ENCODE measurements at regions not wholly inside any gene's neighbourhood (a gene's known extent, or its start where the extent isn't known, plus 50 kb on each side); places are given as distances from the start of the nearest gene placed in this dataset.

DNA sequence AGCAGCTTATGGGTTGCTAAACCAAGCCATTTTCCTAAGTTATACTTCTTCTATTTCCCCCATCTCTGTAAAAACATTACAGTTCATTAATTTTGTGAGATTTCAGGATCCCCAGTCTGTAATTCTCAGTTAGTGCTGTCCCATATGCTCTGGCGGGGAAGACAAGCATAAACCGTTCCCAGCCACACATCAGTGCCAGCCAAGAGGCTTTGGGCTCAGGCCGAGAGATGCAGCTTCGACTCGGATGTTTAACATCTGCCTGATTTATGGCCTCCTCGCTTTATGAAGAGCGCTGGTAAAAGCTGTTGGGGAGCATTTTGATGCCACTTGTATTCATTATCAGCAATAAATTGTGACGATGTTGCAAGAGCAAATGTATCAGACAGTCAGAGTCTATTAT is 349.1 kb upstream of the CCDC196 start:
- DNase-seq (ENCODE audit: low spot score in 2 of 2) (no peak), FAIRE-seq (no peak)

DNA sequence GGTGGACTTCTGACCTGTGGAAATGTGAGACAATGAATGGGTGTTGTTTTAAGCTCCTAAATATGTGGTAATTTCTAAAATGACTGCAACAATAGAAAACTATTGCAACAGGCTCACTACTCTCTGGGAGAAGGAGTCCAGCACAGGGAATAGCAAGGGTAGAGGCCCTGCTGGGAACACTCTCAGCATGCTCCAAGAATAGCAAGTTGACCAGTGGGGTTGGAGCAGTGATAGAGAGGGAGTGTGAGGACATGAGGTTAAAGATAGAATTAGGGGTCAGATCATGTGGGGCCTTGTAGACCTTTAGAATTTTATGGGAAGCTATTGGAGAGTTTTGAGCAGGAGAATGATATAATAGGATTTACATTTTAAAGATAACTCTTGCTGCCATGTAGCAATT is 346.7 kb upstream of the CCDC196 start:
- DNase-seq (ENCODE audit: low spot score in 2 of 2) (no peak), FAIRE-seq (no peak)

DNA sequence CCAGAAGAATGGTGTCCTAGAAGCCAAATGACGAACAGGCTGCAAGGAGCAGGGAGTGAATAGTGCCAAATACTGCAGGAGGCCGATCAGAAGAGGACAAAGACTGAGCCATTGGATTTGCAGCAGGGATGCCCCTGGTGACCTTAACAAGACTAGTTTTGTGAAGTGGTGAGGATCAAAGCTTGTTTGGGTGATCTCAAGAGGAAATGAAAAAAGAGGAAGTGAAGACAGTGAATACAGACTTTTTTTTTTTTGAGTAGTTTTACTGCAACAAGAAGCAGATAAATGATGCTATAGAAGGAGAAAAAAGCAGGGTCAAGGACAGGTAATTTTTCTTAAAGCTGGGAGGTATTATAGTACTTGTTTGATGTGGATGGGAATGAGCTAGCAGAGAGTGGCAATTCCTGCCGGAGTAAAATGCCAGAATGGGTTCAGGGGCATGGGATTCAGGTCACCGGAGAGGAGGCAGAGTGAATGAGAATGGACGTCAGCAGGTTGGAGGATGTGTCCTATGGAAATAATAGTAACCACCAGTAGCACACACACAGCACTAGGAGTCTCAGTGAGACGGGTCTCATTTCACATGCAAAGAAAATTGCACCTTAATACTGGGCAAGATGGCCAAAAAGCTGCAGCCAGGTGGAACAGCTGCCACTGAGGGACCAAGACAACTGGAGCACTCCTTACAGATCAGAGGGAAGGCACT is 345.8 kb upstream of the CCDC196 start:
- no peak for FAIRE-seq
- no peak for DNase-seq (ENCODE audit: low spot score in 2 of 2)

DNA sequence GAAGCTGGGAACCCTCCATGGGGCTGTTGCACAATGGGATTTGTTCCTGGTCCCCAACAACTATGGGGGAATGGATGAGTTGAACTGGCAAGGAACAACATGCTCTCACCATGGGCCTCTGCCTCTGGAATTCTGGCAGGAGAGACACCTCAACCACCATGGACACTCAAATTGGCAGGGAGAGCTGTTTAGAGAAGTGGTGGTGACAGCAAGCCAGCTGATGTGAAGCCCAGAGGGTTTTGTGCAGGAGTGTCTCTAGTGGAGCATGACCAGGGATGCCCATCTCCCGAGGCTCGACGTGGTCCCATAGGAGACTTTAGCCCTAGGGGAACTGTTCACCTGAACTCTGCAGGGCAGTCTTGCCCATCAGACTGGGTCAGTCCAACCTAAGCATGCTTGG is 345.2 kb upstream of the CCDC196 start:
- no peak for FAIRE-seq
- no peak for DNase-seq (ENCODE audit: low spot score in 2 of 2)

DNA sequence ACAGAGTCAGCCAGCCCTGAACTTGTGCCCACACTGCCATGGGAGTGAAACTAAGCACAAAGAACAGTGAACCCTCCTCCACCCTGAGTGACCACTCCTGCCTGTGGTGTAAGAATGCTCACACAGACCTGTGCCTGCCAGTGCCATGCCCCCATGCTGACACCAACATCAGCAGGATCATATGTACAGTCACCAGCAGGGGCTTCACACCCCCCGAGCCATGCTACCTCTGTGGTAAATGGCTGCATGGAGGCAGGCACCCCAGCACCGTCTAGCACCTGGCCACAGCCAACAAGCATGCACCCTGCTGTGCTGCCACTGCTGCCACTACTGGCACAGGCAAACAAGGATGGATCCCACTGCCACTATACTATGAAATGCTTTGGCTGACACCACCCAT is 344.4 kb upstream of the CCDC196 start:
- DNase-seq (ENCODE audit: low spot score in 2 of 2), result no peak
- FAIRE-seq, result no peak

DNA sequence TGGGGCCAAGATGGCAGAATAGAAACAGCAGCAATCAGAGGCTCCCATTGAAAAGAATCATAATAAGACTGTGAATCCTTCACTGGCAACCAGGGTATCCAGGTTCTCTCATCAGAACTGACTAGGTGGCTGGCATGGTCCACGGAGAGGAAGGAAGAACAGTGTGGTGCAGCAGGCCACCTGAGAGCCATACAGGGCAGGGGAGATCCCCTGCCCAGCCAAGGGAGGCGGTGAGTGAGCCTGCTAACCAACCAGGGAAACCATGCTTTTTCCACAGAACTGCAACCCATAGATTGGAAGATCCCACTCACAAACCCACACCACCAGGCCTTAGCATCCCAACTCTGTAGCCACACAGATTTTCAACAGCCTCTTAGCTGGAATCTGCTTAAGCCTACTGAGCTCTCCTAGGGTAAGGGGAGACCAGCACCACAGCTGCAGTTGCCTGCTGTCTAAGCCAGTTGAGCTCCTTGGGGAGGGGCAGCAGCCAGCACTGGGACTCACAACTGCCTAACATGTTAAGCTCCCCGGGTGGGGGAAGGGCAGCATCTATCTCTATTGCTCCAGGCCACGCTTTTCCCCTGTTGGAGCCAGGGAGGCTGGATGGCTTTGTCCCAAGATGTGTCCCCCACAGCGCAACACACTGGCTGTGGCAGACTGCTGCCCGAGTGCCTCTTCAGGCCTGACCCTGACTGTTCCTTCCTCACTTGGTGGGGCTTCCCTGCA is 342.6 kb upstream of the CCDC196 start:
- FAIRE-seq (no peak), DNase-seq (ENCODE audit: low spot score in 2 of 2) (no peak)

DNA sequence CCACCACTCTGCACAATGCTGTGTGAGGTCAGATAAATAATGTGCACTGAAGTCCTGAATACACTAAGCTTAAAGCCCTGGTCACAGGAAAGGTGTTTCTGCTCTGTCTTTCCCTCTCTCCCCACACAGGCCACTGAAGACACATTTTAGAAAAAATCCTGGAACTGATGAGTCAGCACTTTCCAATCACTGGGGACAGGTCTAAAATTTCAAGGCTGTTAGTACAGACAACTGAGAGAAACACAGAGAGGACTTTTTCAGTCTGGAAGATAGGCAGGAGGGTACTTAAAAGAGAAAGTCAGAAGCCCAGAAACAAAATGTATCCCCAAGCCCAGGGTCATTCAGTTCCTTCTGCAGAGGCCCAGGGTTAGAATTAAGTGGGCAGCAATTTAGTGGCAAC is 333.9 kb upstream of the CCDC196 start:
- FAIRE-seq, result no peak
- DNase-seq (ENCODE audit: low spot score in 2 of 2), result no peak

DNA sequence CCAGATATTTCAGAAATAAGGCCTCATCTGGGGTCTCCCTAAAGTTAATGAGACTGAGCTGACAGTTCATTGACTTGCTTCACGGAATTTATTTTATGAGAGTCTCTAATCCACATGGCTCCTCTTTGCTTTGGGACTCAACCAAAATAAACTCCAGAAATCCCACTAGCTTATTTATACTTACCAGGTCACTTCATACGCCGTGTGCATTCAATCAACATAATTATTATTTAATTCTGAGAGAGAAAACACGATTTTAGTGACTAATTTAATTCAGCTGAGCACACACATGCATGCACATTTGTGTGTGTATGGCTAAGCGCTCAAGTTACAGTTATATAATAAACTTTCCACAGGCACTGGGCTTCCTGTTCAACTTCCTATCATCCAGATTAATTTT is 333.4 kb upstream of the CCDC196 start:
- FAIRE-seq (no peak), DNase-seq (ENCODE audit: low spot score in 2 of 2) (no peak)

DNA sequence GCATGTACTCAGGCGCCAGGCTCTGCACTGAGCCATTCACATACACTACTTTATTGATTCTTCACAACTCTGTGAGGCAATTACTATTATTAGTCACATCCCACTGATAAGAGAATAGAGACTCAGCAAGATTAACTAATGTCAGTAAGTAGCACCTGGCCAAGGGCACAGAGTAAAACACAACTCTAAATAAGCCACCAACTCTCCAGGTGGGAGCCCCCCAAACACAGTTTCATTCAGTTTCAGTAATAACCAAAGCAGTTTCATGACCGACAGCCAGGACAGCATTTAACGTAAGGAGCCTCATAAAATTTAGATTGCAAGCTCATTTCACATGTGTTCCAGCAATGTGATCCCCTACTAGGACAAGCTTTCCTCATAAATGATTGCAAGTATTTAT is 323.1 kb upstream of the CCDC196 start:
- FAIRE-seq (no peak), DNase-seq (ENCODE audit: low spot score in 2 of 2) (no peak)

DNA sequence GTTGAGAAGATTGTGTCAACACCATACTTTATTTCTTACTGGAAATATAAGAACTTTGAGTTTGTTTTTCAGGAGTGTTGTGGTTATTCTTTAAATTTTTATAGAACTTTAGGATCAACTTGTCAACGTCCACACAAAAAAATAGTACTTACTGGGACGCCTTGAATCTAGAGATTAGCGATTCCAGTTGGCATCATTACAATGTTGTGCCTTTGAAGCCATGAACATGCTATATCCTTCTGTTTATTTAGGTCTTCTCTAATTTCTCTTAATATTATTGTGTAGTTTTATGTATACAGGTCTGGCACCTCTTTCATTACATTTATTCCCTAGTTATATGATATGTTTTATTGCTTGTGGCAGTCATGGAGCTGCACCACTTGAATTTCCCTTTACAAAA is 320.8 kb upstream of the CCDC196 start:
- no peak for FAIRE-seq
- no peak for DNase-seq (ENCODE audit: low spot score in 2 of 2)

DNA sequence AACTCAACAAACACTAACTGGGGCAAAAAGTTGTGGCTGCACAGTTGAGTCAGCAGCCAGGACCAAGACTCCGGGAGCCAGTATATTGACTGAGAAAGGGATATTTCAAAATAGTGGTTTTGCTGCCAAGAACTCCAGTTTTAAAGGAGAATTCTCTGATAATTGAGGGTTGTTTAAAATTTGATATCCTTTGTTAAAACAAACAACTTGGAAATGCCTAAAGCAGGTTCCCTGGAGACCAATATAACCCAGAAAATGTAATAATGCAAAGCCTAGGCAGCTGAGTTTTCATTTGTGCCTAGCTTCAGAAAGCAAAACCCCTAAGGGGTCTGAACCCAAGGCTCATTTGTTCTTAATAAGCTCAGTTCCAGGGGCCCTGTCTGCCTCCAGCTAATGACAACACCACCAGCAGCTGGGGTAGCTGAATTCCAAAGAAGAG is 311.7 kb upstream of the CCDC196 start:
- FAIRE-seq (no peak), DNase-seq (ENCODE audit: low spot score in 2 of 2) (no peak)

DNA sequence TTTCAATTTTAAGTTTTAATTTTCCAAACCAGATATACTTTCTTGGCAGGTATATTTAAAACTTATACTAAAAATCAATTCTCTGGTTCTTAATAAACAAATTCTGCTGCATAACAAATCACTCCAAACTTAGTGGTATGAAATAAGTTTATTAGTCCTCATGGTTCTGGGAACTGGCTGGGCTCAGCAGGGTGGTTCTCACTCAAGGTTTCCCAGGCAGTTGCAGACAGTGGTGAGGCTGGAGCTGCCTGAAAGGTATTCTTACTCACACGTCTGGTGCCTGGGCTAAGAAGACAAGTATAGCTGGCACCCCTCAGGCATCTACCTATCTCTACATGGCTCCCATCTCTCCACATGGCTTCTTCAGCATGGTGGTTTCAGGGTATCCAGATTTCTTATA is 308.2 kb upstream of the CCDC196 start:
- FAIRE-seq (no peak), DNase-seq (ENCODE audit: low spot score in 2 of 2) (no peak)

DNA sequence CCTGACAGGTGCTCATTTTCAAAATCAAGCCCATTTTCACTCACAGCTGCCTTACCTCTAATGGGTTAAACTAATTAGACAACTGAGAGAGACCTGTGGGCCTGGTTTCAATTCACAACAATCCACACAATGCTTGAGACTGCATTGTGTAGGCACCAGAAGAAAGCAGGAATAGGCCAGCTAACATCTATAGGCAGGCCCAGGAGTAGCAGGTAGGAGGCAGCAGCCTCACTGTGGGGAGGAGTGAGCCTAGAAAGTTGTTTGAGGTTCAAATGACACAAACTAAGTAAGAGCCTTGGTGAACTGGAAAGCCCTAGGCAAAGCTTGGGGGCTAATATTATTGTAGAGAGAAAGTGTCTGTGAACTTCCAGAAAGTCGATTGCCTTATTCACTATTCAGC is 289.5 kb upstream of the CCDC196 start:
- no peak for DNase-seq (ENCODE audit: low spot score in 2 of 2)
- FAIRE-seq, result no peak

DNA sequence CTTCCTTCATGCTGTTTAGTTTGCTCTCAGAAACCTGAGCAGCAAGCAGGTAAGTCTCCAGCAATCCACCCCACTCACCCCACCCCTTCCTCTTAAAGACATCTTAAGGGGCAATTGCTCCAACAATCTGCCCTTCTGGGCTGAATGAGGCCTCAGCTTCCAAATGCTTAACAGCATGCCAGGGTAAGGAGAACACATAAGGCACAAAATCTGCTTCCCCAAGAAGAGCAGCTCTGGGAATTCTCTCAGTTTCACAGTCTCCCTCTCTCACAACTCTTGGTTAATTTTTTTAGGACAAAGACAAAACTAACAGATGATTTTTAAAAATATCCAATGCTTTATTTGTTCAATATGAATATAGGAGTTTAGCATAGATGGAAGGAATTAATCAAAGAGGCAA is 288.9 kb upstream of the CCDC196 start:
- DNase-seq (ENCODE audit: low spot score in 2 of 2) (no peak), FAIRE-seq (no peak)

DNA sequence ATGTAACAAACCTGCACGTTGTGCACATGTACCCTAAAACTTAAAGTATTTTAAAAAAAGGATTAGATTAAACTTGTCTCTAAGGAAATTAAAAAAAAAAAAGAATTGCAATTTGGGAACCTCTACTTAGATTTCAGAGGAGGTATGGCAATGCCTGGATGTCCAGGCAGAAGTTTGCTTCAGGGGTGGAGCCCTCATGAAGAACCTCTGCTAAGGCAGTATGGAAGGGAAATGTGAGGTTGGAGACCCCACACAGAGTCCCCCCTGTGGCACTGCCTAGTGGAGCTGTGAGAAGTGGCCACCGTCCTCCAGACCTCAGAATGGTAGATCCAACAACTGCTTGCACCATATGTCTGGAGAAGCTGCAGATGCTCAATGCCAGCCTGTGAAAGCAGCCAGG is 279.6 kb upstream of the CCDC196 start:
- DNase-seq (ENCODE audit: low spot score in 2 of 2) (no peak), FAIRE-seq (no peak)

DNA sequence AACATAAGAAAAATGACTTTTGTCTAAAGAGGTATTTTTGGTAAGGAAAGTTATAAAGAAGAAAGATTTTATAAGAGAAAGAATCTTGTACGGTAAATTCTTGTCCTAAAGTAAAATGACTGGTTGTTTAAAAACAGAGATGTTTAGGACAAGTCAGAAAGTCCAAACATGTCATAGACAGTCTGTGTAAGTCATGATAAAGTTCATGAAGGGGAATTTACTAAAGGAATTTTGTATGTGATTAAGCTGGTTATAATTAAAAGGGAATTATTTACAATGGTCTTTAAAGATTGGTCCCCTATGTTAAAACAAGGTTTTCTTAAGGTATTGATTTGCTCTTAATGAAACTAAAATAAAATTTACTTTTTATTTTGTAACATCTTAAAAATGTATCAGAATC is 269.4 kb upstream of the CCDC196 start:
- DNase-seq (ENCODE audit: low spot score in 2 of 2), result no peak
- FAIRE-seq, result no peak

DNA sequence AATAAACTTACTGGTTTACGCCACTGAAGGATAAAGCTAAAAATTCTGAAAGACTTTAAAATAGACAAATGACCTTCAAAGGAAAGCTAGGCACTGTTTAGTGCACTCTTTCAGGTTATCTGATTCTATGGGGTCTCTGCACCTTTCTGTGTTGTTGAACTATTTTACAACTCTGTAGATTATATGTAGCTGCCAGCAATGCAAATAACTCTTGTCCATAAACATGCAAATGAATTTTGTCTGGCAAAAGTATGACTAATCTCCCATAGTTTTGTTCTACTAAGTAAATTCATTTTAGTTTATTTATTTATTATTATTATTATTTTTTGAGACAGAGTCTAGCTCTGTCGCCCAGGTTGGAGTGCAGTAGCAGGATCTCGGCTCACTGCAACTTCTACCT is 266.3 kb upstream of the CCDC196 start:
- DNase-seq (ENCODE audit: low spot score in 2 of 2), result no peak
- no peak for FAIRE-seq

DNA sequence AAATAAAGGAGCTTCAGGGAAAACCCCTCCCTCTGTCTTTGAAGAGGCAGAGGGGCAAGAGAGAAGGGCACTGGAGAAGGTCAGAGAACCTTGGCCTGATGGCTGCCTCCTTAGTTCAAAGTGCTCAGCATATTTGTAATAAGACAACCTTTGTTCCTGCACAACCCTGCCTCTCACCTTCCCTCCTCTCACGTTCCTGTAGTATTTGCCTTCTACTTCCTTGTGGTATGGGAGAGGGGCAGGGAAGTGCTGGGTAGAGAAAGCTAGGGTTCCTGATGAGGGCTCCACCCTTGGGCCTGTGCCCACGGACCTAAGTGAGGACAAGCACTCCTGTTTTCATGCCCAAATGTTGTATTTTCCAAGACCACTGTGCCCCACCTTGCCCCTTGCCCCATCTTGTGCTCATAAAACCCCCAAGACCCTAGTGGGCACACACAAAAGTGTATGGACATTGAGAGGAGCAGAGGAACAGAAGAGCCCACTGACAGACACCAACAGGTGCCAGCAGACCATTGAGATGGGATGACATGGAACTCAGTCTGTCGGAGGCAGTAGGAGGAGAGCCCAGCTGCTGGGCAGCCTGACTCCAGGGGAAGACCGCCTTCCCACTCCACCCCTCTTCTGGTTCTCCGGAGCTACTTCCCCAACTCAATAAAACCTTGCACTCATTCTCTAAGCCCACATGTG is 261.5 kb upstream of the CCDC196 start:
- DNase-seq (ENCODE audit: low spot score in 2 of 2) (no peak), FAIRE-seq (no peak)

DNA sequence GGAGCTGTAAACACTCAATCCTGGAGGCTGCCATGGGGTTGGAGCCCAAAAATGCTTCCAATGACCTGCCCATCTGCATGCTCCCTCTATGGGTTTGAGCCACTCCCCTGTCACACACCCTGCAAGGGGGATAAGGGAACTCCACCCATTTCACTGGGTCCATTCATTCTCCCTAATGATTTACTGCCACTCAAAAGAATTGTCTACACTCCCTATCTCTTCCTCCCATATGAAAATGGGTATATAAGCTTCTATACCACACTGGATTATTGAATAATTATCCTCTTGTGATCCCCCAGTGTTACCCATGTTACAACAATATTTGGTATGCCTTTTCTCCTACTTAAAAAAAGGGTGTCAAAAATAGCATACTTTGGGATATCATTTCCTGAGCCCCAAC is 260.8 kb upstream of the CCDC196 start:
- FAIRE-seq (no peak), DNase-seq (ENCODE audit: low spot score in 2 of 2) (no peak)

DNA sequence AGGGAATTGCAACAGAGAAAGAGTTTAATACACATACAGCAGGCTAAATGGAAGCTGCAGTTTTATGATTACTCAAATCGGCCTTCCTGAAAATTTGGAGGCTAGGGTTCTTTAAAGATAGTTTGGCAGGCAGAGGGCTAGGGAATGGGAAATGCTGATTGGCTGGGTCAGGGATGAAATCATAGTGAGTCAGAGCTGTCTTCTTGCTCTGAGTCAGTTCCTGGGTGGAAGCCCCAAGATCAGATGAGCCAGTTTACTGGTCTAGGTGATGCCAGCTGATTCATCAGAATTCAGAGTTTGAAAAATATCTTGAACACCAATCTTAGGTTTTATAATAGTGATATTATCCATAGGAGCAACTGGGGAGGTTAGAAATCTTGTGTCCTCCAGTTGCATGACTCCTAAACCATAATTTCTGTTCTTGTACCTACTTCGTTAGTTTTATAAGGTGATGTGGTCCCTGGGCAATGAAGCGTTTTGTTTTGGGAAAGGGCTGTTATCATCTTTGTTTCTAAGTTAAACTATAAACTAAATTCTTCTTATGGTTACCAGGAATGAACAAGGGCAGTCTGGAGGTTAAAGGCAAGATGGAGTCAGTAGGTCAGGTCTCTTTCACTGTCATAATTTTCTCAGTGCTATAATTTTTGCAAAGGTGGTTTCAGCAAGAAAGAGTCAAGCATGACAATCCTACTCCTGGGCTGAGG is 257.8 kb upstream of the CCDC196 start:
- FAIRE-seq, result no peak
- no peak for DNase-seq (ENCODE audit: low spot score in 2 of 2)

DNA sequence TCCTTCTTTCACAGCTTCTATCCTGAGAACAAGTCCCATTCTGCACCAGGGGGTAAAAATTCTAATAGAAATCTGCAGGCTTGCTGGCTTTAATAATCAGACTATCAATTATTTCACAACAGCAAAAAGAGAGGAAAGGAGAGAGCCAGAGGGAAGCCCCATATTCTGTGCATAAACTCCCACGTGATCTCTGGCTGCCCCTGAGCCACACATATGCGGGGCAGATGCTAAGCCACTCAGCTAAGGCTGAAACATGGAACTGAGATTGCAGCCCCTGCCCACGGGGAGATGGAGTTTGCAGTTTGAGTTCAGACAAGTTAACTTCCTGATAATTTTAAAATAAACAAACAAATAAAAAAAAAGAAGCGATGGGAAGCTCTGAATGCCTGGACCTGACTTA is 254.4 kb upstream of the CCDC196 start:
- FAIRE-seq (no peak), DNase-seq (ENCODE audit: low spot score in 2 of 2) (no peak)

All from frontal cortex (tissue), 3 donors.